DOHH2 (cell line): ENCODE measurements at regions not wholly inside any gene's neighbourhood (a gene's known extent, or its start where the extent isn't known, plus 50 kb on each side); places are given as distances from the start of the nearest gene placed in this dataset.

Experiments used
- H3F3A ChIP-seq: fragments of 200-600 bp; sonication (generic), shearing (Covaris generic); 2 replicates; pipeline ENCODE4 v1.6.0; 2016; ENCODE audit warnings: antibody characterized with exemption, mild to moderate bottlenecking; ENCODE audit not compliant: control insufficient read depth, insufficient read depth
- H3K27ac ChIP-seq: fragments of 200-600 bp; sonication (generic); 2 replicates; pipeline ENCODE4 v1.5.1; 2014; ENCODE audit warnings: low read depth, mild to moderate bottlenecking, low read length, moderate library complexity
- H3K27me3 ChIP-seq: fragments of 200-600 bp; sonication (generic); 2 replicates; pipeline ENCODE4 v1.6.1; 2014; ENCODE audit warnings: mild to moderate bottlenecking, low read length, mixed read lengths; ENCODE audit not compliant: control insufficient read depth
- H3K36me3 ChIP-seq: fragments of 200-600 bp; sonication (generic); 2 replicates; pipeline ENCODE4 v1.6.1; 2014; ENCODE audit warnings: mild to moderate bottlenecking, low read length, moderate library complexity, mixed read lengths; ENCODE audit not compliant: control insufficient read depth
- H3K4me1 ChIP-seq: fragments of 200-600 bp; sonication (generic); 2 replicates; pipeline ENCODE4 v1.6.1; 2014; ENCODE audit warnings: mild to moderate bottlenecking, low read length, mixed read lengths; ENCODE audit not compliant: control insufficient read depth
- H3K4me2 ChIP-seq: fragments of 200-600 bp; sonication (generic); 2 replicates; pipeline ENCODE4 v1.6.0; 2014; ENCODE audit warnings: mild to moderate bottlenecking, low read length, moderate library complexity
- H3K4me3 ChIP-seq: fragments of 200-600 bp; sonication (generic); 2 replicates; pipeline ENCODE4 v1.5.1; 2014; ENCODE audit warnings: mild to moderate bottlenecking, low read length, mixed read lengths
- H3K79me2 ChIP-seq: fragments of 200-600 bp; sonication (generic); 2 replicates; pipeline ENCODE4 v1.6.1; 2014; ENCODE audit warnings: mild to moderate bottlenecking, low read length, mixed read lengths; ENCODE audit not compliant: control insufficient read depth
- H3K9me2 ChIP-seq: fragments of 200-600 bp; sonication (generic); replicated peaks from 2 replicates; pipeline ENCODE4 v1.6.1; 2014; ENCODE audit warnings: mild to moderate bottlenecking, low read length, mixed read lengths; ENCODE audit not compliant: control insufficient read depth
- H3K9me3 ChIP-seq: fragments of 200-600 bp; sonication (generic); 2 replicates; pipeline ENCODE4 v1.6.1; 2014; ENCODE audit warnings: antibody characterized with exemption, low read length, mixed read lengths; ENCODE audit not compliant: control insufficient read depth, insufficient read depth
- H4K20me1 ChIP-seq: fragments of 200-600 bp; sonication (generic); 2 replicates; pipeline ENCODE4 v1.6.0; 2014; ENCODE audit warnings: low read depth, mild to moderate bottlenecking, antibody characterized with exemption, low read length, moderate library complexity; ENCODE audit not compliant: control insufficient read depth, insufficient read depth
- EZH2phosphoT487 ChIP-seq: fragments of 200-600 bp; sonication (generic); IDR thresholded peaks from 2 replicates; pipeline ENCODE4 v1.6.1; 2017; ENCODE audit warnings: borderline replicate concordance, mild to moderate bottlenecking, antibody characterized with exemption, low read length, moderate library complexity, mixed read lengths
- TF ChIP-seq, protein P1 (sequence below): fragments of 200-600 bp; sonication (generic); IDR thresholded peaks from one replicate; pipeline ENCODE4 v1.5.1; 2014; ENCODE audit warnings: antibody characterized with exemption, mild to moderate bottlenecking, low read depth, low read length; ENCODE audit not compliant: poor library complexity, severe bottlenecking

DNA sequence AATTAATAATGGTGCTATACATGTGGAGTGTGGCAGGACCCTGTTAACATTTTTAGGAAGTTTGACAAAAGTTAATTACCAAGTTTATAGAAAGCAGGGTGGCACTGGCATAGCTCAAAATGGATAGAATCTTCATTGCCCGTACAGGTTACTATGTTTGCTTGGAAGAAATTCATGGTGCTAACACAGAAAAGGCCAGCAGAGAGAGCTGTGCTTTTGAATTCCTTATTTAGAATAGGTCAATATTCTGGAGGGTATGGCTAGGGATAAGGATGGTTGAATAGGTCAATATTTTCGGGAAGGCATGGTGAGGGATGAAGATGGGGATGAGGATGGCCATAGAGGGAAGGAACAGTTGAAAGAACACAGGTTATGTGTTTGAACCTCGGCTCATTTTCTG is 345.1 kb downstream of the LMO4 start:
- Histone ChIP-seq H3K4me3 (no peak overlapping the region), H3K4me1 (peaks cover 8% of the 10 kb centered on the region), H3F3A (no peaks in the 10 kb centered on the region), H3K36me3 (no peaks in the 10 kb centered on the region), H3K27me3 (no peaks in the 10 kb centered on the region), H4K20me1 (no peaks in the 10 kb centered on the region), H3K4me2 (no peak overlapping the region), H3K9me2 (no peaks in the 10 kb centered on the region), H3K79me2 (no peaks in the 10 kb centered on the region), H3K27ac (no peak overlapping the region), H3K9me3 (no peaks in the 10 kb centered on the region)
- TF ChIP-seq, protein P1, sequence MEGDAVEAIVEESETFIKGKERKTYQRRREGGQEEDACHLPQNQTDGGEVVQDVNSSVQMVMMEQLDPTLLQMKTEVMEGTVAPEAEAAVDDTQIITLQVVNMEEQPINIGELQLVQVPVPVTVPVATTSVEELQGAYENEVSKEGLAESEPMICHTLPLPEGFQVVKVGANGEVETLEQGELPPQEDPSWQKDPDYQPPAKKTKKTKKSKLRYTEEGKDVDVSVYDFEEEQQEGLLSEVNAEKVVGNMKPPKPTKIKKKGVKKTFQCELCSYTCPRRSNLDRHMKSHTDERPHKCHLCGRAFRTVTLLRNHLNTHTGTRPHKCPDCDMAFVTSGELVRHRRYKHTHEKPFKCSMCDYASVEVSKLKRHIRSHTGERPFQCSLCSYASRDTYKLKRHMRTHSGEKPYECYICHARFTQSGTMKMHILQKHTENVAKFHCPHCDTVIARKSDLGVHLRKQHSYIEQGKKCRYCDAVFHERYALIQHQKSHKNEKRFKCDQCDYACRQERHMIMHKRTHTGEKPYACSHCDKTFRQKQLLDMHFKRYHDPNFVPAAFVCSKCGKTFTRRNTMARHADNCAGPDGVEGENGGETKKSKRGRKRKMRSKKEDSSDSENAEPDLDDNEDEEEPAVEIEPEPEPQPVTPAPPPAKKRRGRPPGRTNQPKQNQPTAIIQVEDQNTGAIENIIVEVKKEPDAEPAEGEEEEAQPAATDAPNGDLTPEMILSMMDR, result no peak
- no peak for TF ChIP-seq EZH2phosphoT487

DNA sequence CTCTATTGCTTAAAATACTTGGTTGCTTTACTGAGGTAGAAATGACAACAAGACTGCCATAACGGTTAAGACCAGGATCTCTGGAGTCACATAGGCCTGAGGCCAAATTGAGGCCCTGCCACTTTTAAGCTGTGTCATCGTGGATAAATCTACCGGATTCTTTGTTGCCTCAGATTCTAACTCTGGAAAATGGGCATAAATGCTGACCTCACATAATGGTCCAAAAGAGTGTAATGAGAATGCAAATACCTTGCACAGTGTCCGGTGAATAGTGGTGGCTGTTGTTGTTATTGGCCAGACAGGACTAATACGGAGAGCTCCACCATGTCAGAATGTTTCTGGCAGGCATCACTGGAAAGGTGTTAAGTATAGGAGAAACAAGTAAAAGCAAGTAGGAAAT is 346.1 kb downstream of the LMO4 start:
- H3K27me3 ChIP-seq, result no peaks in the 10 kb centered on the region
- H3K4me1 ChIP-seq, result peaks cover 8% of the 10 kb centered on the region

GRCh38 chr1:87678266-87678665 is 349.6 kb downstream of the LMO4 start:
- no peaks in the 10 kb centered on the region for H3K79me2 ChIP-seq
- H3F3A ChIP-seq, result no peaks in the 10 kb centered on the region
- H4K20me1 ChIP-seq, result no peaks in the 10 kb centered on the region
- no peaks in the 10 kb centered on the region for H3K36me3 ChIP-seq
- no peak overlapping the region for H3K4me3 ChIP-seq
- H3K4me1 ChIP-seq, result peaks cover 9% of the 10 kb centered on the region
- H3K27ac ChIP-seq, result no peak overlapping the region
- no peaks in the 10 kb centered on the region for H3K9me2 ChIP-seq
- no peaks in the 10 kb centered on the region for H3K27me3 ChIP-seq
- TF ChIP-seq EZH2phosphoT487, result no peak
- TF ChIP-seq, protein P1, result no peak
- H3K4me2 ChIP-seq, result no peak overlapping the region
- H3K9me3 ChIP-seq, result no peaks in the 10 kb centered on the region

More for the DNA sequence above, 346.1 kb downstream of the LMO4 start:
- no peaks in the 10 kb centered on the region for H4K20me1 ChIP-seq
- H3K4me3 ChIP-seq, result no peak overlapping the region
- H3F3A ChIP-seq, result no peaks in the 10 kb centered on the region
- no peak for TF ChIP-seq EZH2phosphoT487
- TF ChIP-seq, protein P1, result no peak
- H3K4me2 ChIP-seq, result no peak overlapping the region
- no peaks in the 10 kb centered on the region for H3K36me3 ChIP-seq
- no peaks in the 10 kb centered on the region for H3K9me3 ChIP-seq
- no peaks in the 10 kb centered on the region for H3K9me2 ChIP-seq
- H3K27ac ChIP-seq, result no peak overlapping the region
- H3K79me2 ChIP-seq, result no peaks in the 10 kb centered on the region

- TF ChIP-seq, protein P1, result no peak
- no peak for TF ChIP-seq EZH2phosphoT487
- Histone ChIP-seq H3K9me3 (no peaks in the 10 kb centered on the region), H3F3A (no peaks in the 10 kb centered on the region), H4K20me1 (no peaks in the 10 kb centered on the region), H3K4me2 (no peak overlapping the region), H3K36me3 (no peaks in the 10 kb centered on the region), H3K9me2 (no peaks in the 10 kb centered on the region), H3K4me1 (peaks cover 13% of the 10 kb centered on the region), H3K4me3 (no peak overlapping the region), H3K79me2 (no peaks in the 10 kb centered on the region), H3K27ac (no peak overlapping the region), H3K27me3 (no peaks in the 10 kb centered on the region)
Measured at GRCh38 chr1:87682565-87682964, 353.9 kb downstream of the LMO4 start.
